MM.1S (cell line): ENCODE measurements at regions not wholly inside any gene's neighbourhood (a gene's known extent, or its start where the extent isn't known, plus 50 kb on each side); places are given as distances from the start of the nearest gene placed in this dataset.

Experiments
- EZH2phosphoT487 ChIP-seq: fragments of 300-600 bp; sonication (generic); IDR thresholded peaks from 2 replicates; pipeline ENCODE4 v1.6.1; 2018; ENCODE audit warnings: antibody characterized with exemption, low read length
- TF ChIP-seq, protein P1 (sequence below): fragments of 300-600 bp; sonication (generic); IDR thresholded peaks from 2 replicates; pipeline ENCODE4 v1.5.1; 2016; ENCODE audit warnings: antibody characterized with exemption, low read length, mixed read lengths

DNA sequence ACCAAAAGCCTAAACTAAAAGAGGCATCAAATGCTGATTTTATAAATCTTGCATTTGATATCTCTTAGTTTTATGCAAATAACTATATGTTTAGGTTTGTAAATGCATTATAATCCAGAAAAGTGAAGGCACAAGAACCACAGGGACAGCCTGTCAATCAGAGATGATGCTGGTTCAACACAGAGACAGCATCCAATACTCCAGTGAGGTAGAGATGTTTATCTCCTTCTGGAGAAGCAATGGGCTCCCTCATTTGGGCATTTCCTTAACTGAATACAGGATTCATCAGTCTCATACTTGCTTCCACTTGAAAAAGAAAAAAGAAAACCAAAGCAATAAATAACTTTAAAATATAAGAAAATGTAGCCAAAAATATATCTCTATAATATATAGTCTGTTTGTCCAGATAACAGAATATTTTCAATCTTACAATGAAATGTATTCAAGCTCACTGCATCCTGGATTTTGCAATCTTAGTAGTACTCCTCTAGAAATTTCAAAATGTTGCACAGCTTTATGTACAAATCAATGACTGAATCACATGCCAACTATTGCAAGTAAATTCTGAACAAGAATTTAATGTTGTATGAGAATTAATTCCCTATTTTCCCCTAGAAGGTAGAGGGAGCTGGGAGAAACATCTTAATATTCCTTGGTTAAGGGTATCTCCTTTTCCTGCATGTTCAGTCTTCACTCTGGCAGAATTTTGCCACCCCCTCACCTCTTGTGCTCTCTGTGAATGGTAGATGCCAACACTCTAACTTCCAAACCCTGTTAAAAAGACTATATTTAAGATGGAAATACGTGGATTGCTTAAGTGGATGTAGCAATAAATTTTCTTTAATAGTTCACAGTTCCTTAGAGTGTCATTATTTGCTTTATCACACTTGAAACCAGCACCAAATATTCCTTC is 191.1 kb upstream of the GAS1 start:
- TF ChIP-seq, protein P1, sequence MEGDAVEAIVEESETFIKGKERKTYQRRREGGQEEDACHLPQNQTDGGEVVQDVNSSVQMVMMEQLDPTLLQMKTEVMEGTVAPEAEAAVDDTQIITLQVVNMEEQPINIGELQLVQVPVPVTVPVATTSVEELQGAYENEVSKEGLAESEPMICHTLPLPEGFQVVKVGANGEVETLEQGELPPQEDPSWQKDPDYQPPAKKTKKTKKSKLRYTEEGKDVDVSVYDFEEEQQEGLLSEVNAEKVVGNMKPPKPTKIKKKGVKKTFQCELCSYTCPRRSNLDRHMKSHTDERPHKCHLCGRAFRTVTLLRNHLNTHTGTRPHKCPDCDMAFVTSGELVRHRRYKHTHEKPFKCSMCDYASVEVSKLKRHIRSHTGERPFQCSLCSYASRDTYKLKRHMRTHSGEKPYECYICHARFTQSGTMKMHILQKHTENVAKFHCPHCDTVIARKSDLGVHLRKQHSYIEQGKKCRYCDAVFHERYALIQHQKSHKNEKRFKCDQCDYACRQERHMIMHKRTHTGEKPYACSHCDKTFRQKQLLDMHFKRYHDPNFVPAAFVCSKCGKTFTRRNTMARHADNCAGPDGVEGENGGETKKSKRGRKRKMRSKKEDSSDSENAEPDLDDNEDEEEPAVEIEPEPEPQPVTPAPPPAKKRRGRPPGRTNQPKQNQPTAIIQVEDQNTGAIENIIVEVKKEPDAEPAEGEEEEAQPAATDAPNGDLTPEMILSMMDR: no peak
- no peak for TF ChIP-seq EZH2phosphoT487
